PC-3 (cell line): ENCODE measurements at regions not wholly inside any gene's neighbourhood (a gene's known extent, or its start where the extent isn't known, plus 50 kb on each side); places are given as distances from the start of the nearest gene placed in this dataset.

Experiments
- CTCF ChIP-seq: fragments of 300-600 bp; sonication (generic); conservative IDR thresholded peaks from 2 replicates; pipeline ENCODE4 v1.5.1; 2017; ENCODE audit warnings: antibody characterized with exemption, low read depth, mild to moderate bottlenecking, low read length
- EZH2 ChIP-seq: fragments of 300-600 bp; sonication (generic); IDR thresholded peaks from one replicate; pipeline ENCODE4 v1.6.1; 2017; ENCODE audit warnings: antibody characterized with exemption, mild to moderate bottlenecking, low read length; ENCODE audit not compliant: unreplicated experiment
- EZH2phosphoT487 ChIP-seq: fragments of 300-600 bp; sonication (generic); IDR thresholded peaks from 2 replicates; pipeline ENCODE4 v1.6.1; 2018; ENCODE audit warnings: mild to moderate bottlenecking, antibody characterized with exemption, low read length, borderline replicate concordance

- TF ChIP-seq CTCF (no peak), EZH2 (no peak), EZH2phosphoT487 (no peak)
Measured at GRCh38 chr6:72551470-72551869, 70.4 kb upstream of the KCNQ5 start.
